Adrenal gland (tissue), 9 donors: ENCODE measurements at regions not wholly inside any gene's neighbourhood (a gene's known extent, or its start where the extent isn't known, plus 50 kb on each side); places are given as distances from the start of the nearest gene placed in this dataset.
"Not testable (repeated sequence)": the region's sequence is repeated elsewhere in the genome, so short reads cannot be mapped to it uniquely, and the experiment has no call there.

Experiments used
- DNase-seq, 7 donors: peaks; one replicate each; pipeline ENCODE4 v3.0.0-alpha.2; 2019 to 2020
- H3K27ac ChIP-seq, 5 donors: fragments of 200-600 bp; sonication (generic) in 4 of 5; 1 replicate in 3 of 5; 2 replicates in 2 of 5; pipeline versions ENCODE4 v1.5.1 to v1.8.0; 2016 to 2020; ENCODE audit warnings: mild to moderate bottlenecking in 1 of 5
- H3K27me3 ChIP-seq: fragments of 200-600 bp; 2 replicates; pipeline ENCODE4 v1.8.0; 2021
- H3K36me3 ChIP-seq, 2 donors: fragments of 200-600 bp; replicated peaks in 1 of 2; 1 replicate in 1 of 2; 2 replicates in 1 of 2; pipeline versions ENCODE4 v1.5.1 to v1.8.0; 2018 to 2022
- H3K4me1 ChIP-seq, 2 donors: fragments of 200-600 bp; replicated peaks in 1 of 2; 1 replicate in 1 of 2; 2 replicates in 1 of 2; pipeline versions ENCODE4 v1.5.1 to v1.8.0; 2018 to 2021
- H3K4me3 ChIP-seq, 4 donors: fragments of 200-600 bp; sonication (generic) in 3 of 4; one replicate each; pipeline ENCODE4 v1.5.1; 2016 to 2018
- H3K9me3 ChIP-seq, 3 donors: fragments of 200-600 bp; sonication (generic) in 1 of 3; replicated peaks in 1 of 3; 1 replicate in 2 of 3; 2 replicates in 1 of 3; pipeline versions ENCODE4 v1.5.1 to v1.8.0; 2016 to 2021
- POLR2A ChIP-seq, 2 donors: fragments of 450-650 bp; IDR thresholded peaks; one replicate each; pipeline ENCODE4 v1.6.1; 2017; ENCODE audit warnings: antibody characterized with exemption in 2 of 2, mild to moderate bottlenecking in 2 of 2, moderate library complexity in 1 of 2
- WGBS, 4 donors: extraction: QIAGEN DNeasy Blood & Tissue Kit in 2 of 4; methylation state at CpG; one replicate each; pipeline versions ENCODE4 v1.1.5 to v1.1.7; 2013 to 2017; 5-methylcytosine and 5-hydroxymethylcytosine counted together
- intact Hi-C, 2 donors: fragments of 100-400 bp; cut with DNase I; formaldehyde crosslinking; loops; one replicate each; pipeline versions ENCODE4 v1.14.1 to v1.15.0; 2022 to 2023
- TF ChIP-seq, protein P1 (sequence below), 6 experiments: fragments of 450-650 bp in 4 of 6; fragments of 200-600 bp in 2 of 6; sonication (generic) in 1 of 6; IDR thresholded peaks; 1 replicate in 5 of 6; 2 replicates in 1 of 6; pipeline versions ENCODE4 v1.5.1 to v1.8.0; 2016 to 2021; ENCODE audit warnings: antibody characterized with exemption in 6 of 6, mild to moderate bottlenecking in 2 of 6, moderate library complexity in 1 of 6
- donor health status: healthy with polysubstance abuse.
- donor health status: Bipolar disorder and iron deficiency.
- donor health status: DM: yes; HTN: yes; CAD: no.
- donor health status: DM: no; HTN: no; CAD: no.
- donor health status: DM: no; HTN: no; CAD: no.

DNA sequence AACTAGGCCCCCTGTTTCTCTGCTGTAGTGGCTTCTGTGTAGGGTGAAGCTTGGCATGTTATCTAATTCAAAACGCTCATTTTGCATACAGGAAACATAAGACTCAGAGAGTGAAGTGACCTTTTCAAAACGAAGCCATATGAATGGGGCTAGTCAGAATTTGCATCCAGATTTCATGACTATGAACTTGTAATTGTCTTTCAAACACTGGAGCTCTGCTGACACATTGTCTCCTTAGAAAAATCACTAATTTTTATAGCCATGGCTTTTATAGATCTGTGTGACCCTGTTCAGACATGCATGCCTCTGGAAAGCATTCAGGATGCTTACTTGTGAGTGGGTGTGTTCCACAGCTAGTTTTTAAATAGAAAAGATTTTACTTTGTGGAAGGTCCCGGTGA, 444.3 kb upstream of the GCFC2 start:
- no peaks in the 10 kb centered on the region for H3K27me3 ChIP-seq
- no peaks in the 10 kb centered on the region for H3K4me1 ChIP-seq
- H3K4me3 ChIP-seq = no peak overlapping the region
- TF ChIP-seq POLR2A (IDR thresholded peaks at IDR 0.05) = no peak
- TF ChIP-seq, protein P1, sequence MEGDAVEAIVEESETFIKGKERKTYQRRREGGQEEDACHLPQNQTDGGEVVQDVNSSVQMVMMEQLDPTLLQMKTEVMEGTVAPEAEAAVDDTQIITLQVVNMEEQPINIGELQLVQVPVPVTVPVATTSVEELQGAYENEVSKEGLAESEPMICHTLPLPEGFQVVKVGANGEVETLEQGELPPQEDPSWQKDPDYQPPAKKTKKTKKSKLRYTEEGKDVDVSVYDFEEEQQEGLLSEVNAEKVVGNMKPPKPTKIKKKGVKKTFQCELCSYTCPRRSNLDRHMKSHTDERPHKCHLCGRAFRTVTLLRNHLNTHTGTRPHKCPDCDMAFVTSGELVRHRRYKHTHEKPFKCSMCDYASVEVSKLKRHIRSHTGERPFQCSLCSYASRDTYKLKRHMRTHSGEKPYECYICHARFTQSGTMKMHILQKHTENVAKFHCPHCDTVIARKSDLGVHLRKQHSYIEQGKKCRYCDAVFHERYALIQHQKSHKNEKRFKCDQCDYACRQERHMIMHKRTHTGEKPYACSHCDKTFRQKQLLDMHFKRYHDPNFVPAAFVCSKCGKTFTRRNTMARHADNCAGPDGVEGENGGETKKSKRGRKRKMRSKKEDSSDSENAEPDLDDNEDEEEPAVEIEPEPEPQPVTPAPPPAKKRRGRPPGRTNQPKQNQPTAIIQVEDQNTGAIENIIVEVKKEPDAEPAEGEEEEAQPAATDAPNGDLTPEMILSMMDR (IDR thresholded peaks at IDR 0.05) = no peak
- no peak overlapping the region for H3K27ac ChIP-seq
- intact Hi-C loops = no loop called here
- H3K36me3 ChIP-seq = no peaks in the 10 kb centered on the region
- H3K9me3 ChIP-seq = no peaks in the 10 kb centered on the region
- DNase-seq = no peak
- 44 to 62% (median 53%) methylated on average over 3 of the region's 3 CpGs for WGBS, 4 donors

DNA sequence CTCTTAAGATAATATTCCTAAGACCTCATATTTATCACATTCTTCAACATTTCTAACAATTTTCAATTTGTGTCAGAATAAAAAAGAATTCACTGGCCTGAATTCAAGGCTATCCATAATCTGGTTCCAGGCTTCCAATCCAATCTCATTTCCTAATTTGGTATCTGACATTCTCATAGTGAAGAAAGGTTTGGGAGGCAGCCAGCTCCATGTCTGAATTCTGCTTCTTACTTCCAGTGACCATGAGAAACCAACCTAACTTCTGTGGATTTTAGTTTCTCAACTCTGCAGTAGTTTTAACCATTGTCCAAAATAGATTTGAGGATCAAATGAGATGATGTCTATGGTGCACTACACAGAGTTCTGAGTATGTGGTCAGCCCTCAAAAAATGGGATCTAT, 439.1 kb upstream of the GCFC2 start:
- H3K4me3 ChIP-seq = no peak overlapping the region
- DNase-seq = no peak
- H3K9me3 ChIP-seq = no peaks in the 10 kb centered on the region
- no peak for TF ChIP-seq POLR2A (IDR thresholded peaks at IDR 0.05)
- TF ChIP-seq, protein P1 (IDR thresholded peaks at IDR 0.05) = no peak
- no peaks in the 10 kb centered on the region for H3K27me3 ChIP-seq
- no peaks in the 10 kb centered on the region for H3K36me3 ChIP-seq
- intact Hi-C loops = no loop called here
- H3K4me1 ChIP-seq = no peaks in the 10 kb centered on the region
- H3K27ac ChIP-seq = no peak overlapping the region

DNA sequence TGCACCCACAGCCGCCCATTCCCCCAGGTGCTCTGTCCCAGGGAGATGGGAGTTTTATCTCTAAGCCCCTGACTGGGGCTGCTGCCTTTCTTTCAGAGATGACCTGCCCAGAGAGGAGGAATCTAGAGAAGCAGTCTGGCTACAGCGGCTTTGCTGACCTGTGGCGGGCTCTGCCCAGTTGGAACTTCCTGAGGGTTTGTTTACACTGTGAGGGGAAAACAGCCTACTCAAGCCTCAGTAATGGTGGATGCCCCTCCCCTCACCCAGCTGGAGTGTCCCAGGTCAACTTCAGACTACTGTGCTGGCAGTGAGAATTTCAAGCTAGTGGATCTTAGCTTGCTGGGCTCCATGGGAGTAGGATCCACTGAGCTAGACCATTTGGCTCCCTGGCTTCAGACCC, 428.6 kb upstream of the GCFC2 start:
- H3K27me3 ChIP-seq, H3K9me3 ChIP-seq, H3K36me3 ChIP-seq, H3K4me3 ChIP-seq, H3K4me1 ChIP-seq, H3K27ac ChIP-seq, DNase-seq, intact Hi-C loops: not testable (repeated sequence)
- 66 to 93% methylated on average over 2 to 3 of the region's 3 CpGs; no CpG with 5 or more reads in 2 of the 4 donors for WGBS, 4 donors

DNA sequence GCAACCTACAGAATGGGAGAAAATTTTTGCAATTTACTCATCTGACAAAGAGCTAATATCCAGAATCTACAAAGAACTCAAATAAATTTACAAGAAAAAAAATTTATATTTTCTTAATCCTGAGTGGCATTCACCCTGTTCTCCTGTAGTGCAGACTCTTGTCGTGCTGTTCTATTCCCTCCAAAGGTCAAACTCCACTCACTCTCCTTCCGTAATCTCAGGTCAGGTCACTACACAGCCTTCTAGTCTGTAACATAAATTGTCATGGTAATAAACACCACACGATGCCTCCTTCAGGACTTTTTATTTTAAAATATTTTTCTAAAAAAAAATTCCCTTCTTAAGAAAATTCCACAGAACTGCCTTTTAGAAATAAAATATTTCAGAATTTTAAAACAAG, 417.9 kb upstream of the GCFC2 start:
- peaks cover 0 to 4% (median 0%) of the 10 kb centered on the region in 3 donors for H3K9me3 ChIP-seq
- intact Hi-C loops = no loop called here
- H3K4me1 ChIP-seq = no peaks in the 10 kb centered on the region
- DNase-seq = no peak
- no peak for TF ChIP-seq POLR2A (IDR thresholded peaks at IDR 0.05)
- TF ChIP-seq, protein P1 (IDR thresholded peaks at IDR 0.05) = no peak
- H3K4me3 ChIP-seq = no peak overlapping the region
- no peaks in the 10 kb centered on the region for H3K27me3 ChIP-seq
- H3K36me3 ChIP-seq = no peaks in the 10 kb centered on the region
- H3K27ac ChIP-seq = no peak overlapping the region
- whole genome bisulfite sequencing, 4 donors = 47 to 64% (median 62%) methylated on average over 3 of the region's 3 CpGs

DNA sequence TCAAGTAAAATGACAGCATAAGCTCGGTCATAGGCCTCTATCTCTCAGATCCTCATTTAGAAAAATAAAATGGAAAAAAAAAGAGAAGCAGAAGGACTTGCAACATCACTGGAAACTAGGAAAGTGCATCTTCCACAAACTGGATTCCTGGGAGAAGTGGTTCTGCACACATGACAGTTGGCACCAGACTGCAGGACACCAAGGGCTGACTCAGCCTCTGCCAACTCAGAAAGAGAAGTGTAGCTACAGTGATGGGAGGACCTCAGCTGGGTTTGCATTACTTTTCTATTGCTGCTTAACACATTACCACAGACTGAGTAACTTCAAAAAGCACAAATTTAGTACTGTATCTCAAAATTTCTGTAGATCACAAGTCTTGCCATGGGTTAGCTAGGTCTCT, 409.5 kb upstream of the GCFC2 start:
- Histone ChIP-seq H3K36me3 (no peaks in the 10 kb centered on the region), H3K27ac (no peak overlapping the region), H3K4me1 (no peaks in the 10 kb centered on the region), H3K27me3 (no peaks in the 10 kb centered on the region), H3K4me3 (no peak overlapping the region), H3K9me3 (no peaks in the 10 kb centered on the region)
- WGBS, 4 donors = 45 to 61% (median 56%) methylated on average over 1 of the region's 1 CpG
- no peak for DNase-seq
- intact Hi-C loops = no loop called here
- TF ChIP-seq POLR2A (IDR thresholded peaks at IDR 0.05) = no peak
- TF ChIP-seq, protein P1 (IDR thresholded peaks at IDR 0.05) = no peak
